OCI-LY7 (cell line): ENCODE measurements at regions not wholly inside any gene's neighbourhood (a gene's known extent, or its start where the extent isn't known, plus 50 kb on each side); places are given as distances from the start of the nearest gene placed in this dataset.

Experiments used
- BruUV-seq: library from RNA; stranded (reverse); fragments of 400-500 nt; replicated peaks from 2 replicates; lab custom pipeline; 2021; lab: Mats Ljungman, UMichigan
- CTCF ChIA-PET: fragments of 300-600 bp; sonication (Branson Sonifier 250); formaldehyde crosslinking; loops from one replicate; lab custom pipeline; 2022; ENCODE audit warnings: antibody characterized with exemption; ENCODE audit not compliant: unreplicated experiment; lab: Charles Lee
- POLR2A ChIA-PET: fragments of 300-600 bp; sonication (Branson Sonifier 250); formaldehyde crosslinking; loops from one replicate; lab custom pipeline; 2022; ENCODE audit warnings: antibody characterized with exemption; lab: Charles Lee
- DNase-seq: peaks from one replicate; pipeline ENCODE4 v3.0.0-alpha.2; 2015; ENCODE audit warnings: low spot score
- H2AFZ ChIP-seq: fragments of 200-600 bp; sonication (generic), shearing (Covaris generic); 2 replicates; pipeline ENCODE4 v1.6.1; 2014; ENCODE audit warnings: mild to moderate bottlenecking, antibody characterized with exemption, low read length, moderate library complexity
- H3K27ac ChIP-seq: fragments of 200-600 bp; sonication (generic); 2 replicates; pipeline ENCODE4 v1.5.1; 2014; ENCODE audit warnings: mixed run types, low read depth, mild to moderate bottlenecking, moderate library complexity, low read length, inconsistent platforms; ENCODE audit not compliant: poor library complexity, severe bottlenecking
- H3K36me3 ChIP-seq: fragments of 200-600 bp; sonication (generic); 2 replicates; pipeline ENCODE4 v1.6.1; 2014; ENCODE audit warnings: mild to moderate bottlenecking, antibody characterized with exemption, low read length, moderate library complexity, mixed read lengths; ENCODE audit not compliant: insufficient read depth
- H3K4me1 ChIP-seq: fragments of 200-600 bp; sonication (generic); 2 replicates; pipeline ENCODE4 v1.5.1; 2014; ENCODE audit warnings: mild to moderate bottlenecking, low read length; ENCODE audit not compliant: insufficient read depth, poor library complexity, severe bottlenecking
- H3K4me2 ChIP-seq: fragments of 200-600 bp; sonication (generic); 2 replicates; pipeline ENCODE4 v1.6.1; 2014; ENCODE audit warnings: mild to moderate bottlenecking, low read length
- H3K4me3 ChIP-seq: fragments of 200-600 bp; sonication (generic); 2 replicates; pipeline ENCODE4 v1.5.1; 2014; ENCODE audit warnings: mild to moderate bottlenecking, low read depth, low read length; ENCODE audit not compliant: poor library complexity, severe bottlenecking
- H3K79me2 ChIP-seq: fragments of 200-600 bp; sonication (generic); 2 replicates; pipeline ENCODE4 v1.6.1; 2016; ENCODE audit warnings: low read depth, mild to moderate bottlenecking, low read length, moderate library complexity, mixed read lengths; ENCODE audit not compliant: insufficient read depth
- H3K9me2 ChIP-seq: fragments of 200-600 bp; sonication (generic); 2 replicates; pipeline ENCODE4 v1.6.1; 2016; ENCODE audit warnings: mild to moderate bottlenecking, low read length, mixed read lengths; ENCODE audit not compliant: insufficient read depth
- H3K9me3 ChIP-seq: fragments of 200-600 bp; sonication (generic); 2 replicates; pipeline ENCODE4 v1.6.1; 2014; ENCODE audit warnings: mild to moderate bottlenecking, mixed run types, low read length, mixed read lengths
- H4K20me1 ChIP-seq: fragments of 200-600 bp; sonication (generic); 2 replicates; pipeline ENCODE4 v1.6.1; 2014; ENCODE audit warnings: mild to moderate bottlenecking, antibody characterized with exemption, low read length, moderate library complexity, mixed read lengths; ENCODE audit not compliant: insufficient read depth
- CTCF ChIP-seq: fragments of 200-600 bp; sonication (generic); conservative IDR thresholded peaks from 2 replicates; pipeline ENCODE4 v1.5.1; 2014; ENCODE audit warnings: mild to moderate bottlenecking, antibody characterized with exemption, low read length, moderate library complexity, mixed read lengths
- EZH2phosphoT487 ChIP-seq: fragments of 200-600 bp; sonication (generic); IDR thresholded peaks from 2 replicates; pipeline ENCODE4 v1.6.1; 2018; ENCODE audit warnings: low read depth, borderline replicate concordance, mild to moderate bottlenecking, mixed run types, antibody characterized with exemption, low read length, moderate library complexity, mixed read lengths
- intact Hi-C: fragments of 100-400 bp; cut with micrococcal nuclease; formaldehyde crosslinking; loops from one replicate; pipeline ENCODE4 v1.10.0; 2022; ENCODE audit not compliant: unreplicated experiment

GRCh38 chr3:73314151-73314951 lies 252.9 kb downstream of the EBLN2 start:
- H3K27ac ChIP-seq: no peak overlapping the region
- no peak overlapping the region for H2AFZ ChIP-seq
- no peaks in the 10 kb centered on the region for H3K9me2 ChIP-seq
- H3K4me1 ChIP-seq: no peaks in the 10 kb centered on the region
- no peaks in the 10 kb centered on the region for H4K20me1 ChIP-seq
- no peaks in the 10 kb centered on the region for H3K36me3 ChIP-seq
- CTCF ChIA-PET: no interaction called here
- BruUV-seq: no TSS peak
- POLR2A ChIA-PET: interaction anchor here (0.6 kb wide), 1 partner anchor 1995 kb away, joined by 3 read pairs; no protein-coding TSS in a partner anchor
- TF ChIP-seq EZH2phosphoT487 (no peak), CTCF (no peak)
- no peak overlapping the region for H3K4me2 ChIP-seq
- H3K79me2 ChIP-seq: no peaks in the 10 kb centered on the region
- no peak for DNase-seq
- no peaks in the 10 kb centered on the region for H3K9me3 ChIP-seq
- H3K4me3 ChIP-seq: no peak overlapping the region
- intact Hi-C loops: no loop called here

DNA sequence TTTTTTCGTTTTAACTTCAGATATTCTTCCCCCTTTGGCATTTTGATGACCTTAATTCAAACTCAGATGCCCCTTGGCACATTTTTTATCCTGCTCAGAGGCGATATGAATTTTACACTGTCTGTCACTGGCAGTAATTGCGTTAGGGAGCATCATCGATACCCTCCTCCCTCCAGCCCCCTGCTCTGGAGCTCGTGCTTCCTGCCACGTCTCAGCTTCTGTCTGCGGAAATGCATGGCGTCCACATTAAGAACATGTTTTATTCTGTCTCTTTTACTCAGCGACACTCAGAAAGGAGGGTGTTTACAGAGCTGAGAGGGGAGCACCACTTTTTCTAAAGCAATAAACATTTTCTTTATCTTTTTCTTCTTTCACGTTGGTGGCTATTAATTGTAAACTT lies 254.2 kb downstream of the EBLN2 start:
- DNase-seq: no peak
- Histone ChIP-seq H3K9me3 (no peaks in the 10 kb centered on the region), H3K4me2 (no peak overlapping the region), H2AFZ (no peak overlapping the region), H3K4me1 (no peaks in the 10 kb centered on the region), H3K4me3 (no peak overlapping the region), H4K20me1 (no peaks in the 10 kb centered on the region), H3K36me3 (no peaks in the 10 kb centered on the region), H3K9me2 (no peaks in the 10 kb centered on the region), H3K27ac (no peak overlapping the region), H3K79me2 (no peaks in the 10 kb centered on the region)
- ChIA-PET POLR2A (interaction anchor here (1.0 kb wide), 1 partner anchor 251 kb away, joined by 3 read pairs; no protein-coding TSS in a partner anchor), CTCF (no interaction called here)
- BruUV-seq: no TSS peak
- intact Hi-C loops: no loop called here
- no peak for TF ChIP-seq EZH2phosphoT487
- TF ChIP-seq CTCF: no peak

DNA sequence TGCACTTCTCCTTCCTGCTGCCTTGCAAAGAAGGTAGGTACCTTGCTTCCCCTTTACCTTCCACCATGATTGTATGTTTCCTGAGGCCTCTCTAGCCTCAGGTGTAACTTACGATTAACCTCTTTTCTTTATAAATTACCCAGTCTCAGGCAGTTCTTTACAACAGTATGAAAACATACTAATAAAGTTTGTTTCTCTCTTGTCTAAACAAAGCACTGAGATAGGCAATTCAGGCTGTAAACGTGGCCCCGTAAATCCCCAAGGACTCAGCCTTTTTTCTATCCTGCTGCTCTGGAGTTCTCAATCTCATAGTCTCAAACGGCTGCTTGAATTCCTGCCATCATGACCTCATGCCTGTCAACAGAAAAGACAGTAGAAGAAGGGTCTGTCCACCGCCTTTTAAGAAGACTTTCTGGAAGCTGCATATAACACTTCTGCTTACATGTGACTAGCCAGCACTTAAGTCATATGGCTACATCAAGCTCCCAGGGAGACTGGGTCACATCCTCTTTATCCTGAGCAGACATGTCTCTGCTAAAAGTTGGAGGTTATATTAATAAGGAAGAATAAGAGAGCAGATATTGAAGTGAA lies 257.8 kb downstream of the EBLN2 start:
- H3K4me2 ChIP-seq: no peak overlapping the region
- ChIA-PET POLR2A (interaction anchor here (0.9 to 1.5 kb wide), 2 partner anchors 8 to 10 kb away, joined by 4 read pairs; no protein-coding TSS in a partner anchor), CTCF (no interaction called here)
- intact Hi-C loops: no loop called here
- TF ChIP-seq EZH2phosphoT487 (no peak), CTCF (no peak)
- H3K9me2 ChIP-seq: no peaks in the 10 kb centered on the region
- H3K79me2 ChIP-seq: no peaks in the 10 kb centered on the region
- no peaks in the 10 kb centered on the region for H3K9me3 ChIP-seq
- no peaks in the 10 kb centered on the region for H3K36me3 ChIP-seq
- H3K27ac ChIP-seq: no peak overlapping the region
- no peak overlapping the region for H3K4me3 ChIP-seq
- BruUV-seq: no TSS peak
- no peaks in the 10 kb centered on the region for H4K20me1 ChIP-seq
- H3K4me1 ChIP-seq: no peaks in the 10 kb centered on the region
- no peak for DNase-seq
- no peak overlapping the region for H2AFZ ChIP-seq
